Stimulated activated CD8-positive, alpha-beta memory T cell treated with anti-CD3 and anti-CD28 coated beads, Interleukin-4, amount 100 ng/mL, for 4 hours (primary cell): ENCODE measurements at regions not wholly inside any gene's neighbourhood (a gene's known extent, or its start where the extent isn't known, plus 50 kb on each side); places are given as distances from the start of the nearest gene placed in this dataset.

Source experiments
- DNase-seq, 2 donors: peaks; one replicate each; pipeline ENCODE4 v3.0.0-alpha.2; 2020; ENCODE audit warnings: low read depth in 2 of 2, low spot score in 1 of 2

DNA sequence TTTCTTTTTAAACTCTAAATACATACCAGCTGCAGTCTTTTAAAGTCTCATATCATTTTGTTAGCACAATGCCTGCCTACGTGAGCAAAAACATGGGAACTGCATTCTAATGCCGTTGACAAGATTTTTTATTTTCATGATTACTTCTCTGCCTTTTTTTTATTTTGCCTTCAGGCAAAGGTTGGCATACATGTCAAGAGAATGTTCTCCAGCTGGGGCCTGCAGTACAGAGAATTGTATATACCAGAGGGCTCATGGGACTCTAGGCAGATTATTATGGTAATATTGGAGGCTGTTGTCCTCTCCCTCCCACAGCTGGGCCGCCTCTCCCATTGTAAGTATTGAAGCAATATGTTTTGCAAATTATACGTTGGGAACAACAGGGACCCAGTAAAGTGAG lies 53.9 kb upstream of the OBI1 start:
- DNase-seq = no peak

DNA sequence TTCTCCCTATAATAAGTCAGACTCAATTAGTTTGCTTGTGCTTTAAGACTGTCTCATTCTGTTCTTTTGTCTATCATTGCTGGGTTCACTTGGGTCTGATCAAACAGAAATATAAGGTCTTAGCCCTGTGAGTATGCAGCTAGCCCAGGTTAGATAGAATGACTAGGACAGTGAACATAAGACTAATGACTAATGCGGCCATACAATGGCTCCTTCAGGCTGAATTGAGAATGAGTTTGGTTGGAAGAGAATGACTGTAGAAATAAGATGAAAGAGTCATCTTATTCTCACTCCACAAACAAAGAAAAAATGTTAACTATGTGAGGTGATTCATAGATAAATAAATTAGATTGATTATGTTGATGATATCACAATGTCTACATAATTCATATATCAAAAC lies 50.1 kb upstream of the OBI1 start:
- DNase-seq = no peak
